ENCODE measurements at regions not wholly inside any gene's neighbourhood (a gene's known extent, or its start where the extent isn't known, plus 50 kb on each side); places are given as distances from the start of the nearest gene placed in this dataset.

DNA sequence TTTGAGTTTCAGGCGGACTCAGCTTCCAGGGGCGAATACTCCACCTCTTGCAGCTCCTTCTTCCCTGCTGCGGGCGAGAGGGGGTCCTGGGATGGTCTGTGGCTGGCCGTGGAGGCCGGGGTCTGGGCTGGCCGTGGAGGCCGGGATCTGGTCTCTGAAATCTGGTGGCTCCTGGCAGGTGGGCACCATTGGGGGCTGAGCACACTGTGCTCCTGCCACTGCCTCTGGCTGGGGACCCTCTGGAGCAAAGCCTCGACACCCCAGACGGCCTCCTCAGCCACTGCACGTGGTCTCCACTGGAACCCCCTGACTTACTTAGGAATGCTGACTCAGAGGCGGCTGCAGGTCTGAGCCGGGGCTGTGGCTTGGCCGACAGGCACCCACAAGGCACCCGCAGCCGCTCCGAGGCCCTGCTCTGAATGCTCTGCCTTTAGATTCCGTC lies 100.1 kb upstream of the ALKAL2 start:
- TF ChIP-seq Cebpa-rat (IDR thresholded peaks at IDR 0.05): no peak
- H3K9ac ChIP-seq: no peak overlapping the region
- no peak overlapping the region for H3K4me3 ChIP-seq
- no peaks in the 10 kb centered on the region for H3K9me3 ChIP-seq (replicated peaks in 1 of 11)
- H3K4me2 ChIP-seq: no peak overlapping the region
- no peaks in the 10 kb centered on the region; a peak in 1 of 22 replicates for H4K20me1 ChIP-seq
- H3K36me3 ChIP-seq: no peaks in the 10 kb centered on the region
- H3K27ac ChIP-seq: no peak overlapping the region
- H3K27me3 ChIP-seq: no peaks in the 10 kb centered on the region
- peaks cover 0 to 9% (median 5%) of the 10 kb centered on the region in 10 experiments; a peak in 9 of 20 replicates for H3K4me1 ChIP-seq

- no peak overlapping the region for H3K4me2 ChIP-seq
- no peaks in the 10 kb centered on the region for H3K36me3 ChIP-seq
- H3K4me3 ChIP-seq: no peak overlapping the region
- H3K9me3 ChIP-seq (replicated peaks in 1 of 11): no peaks in the 10 kb centered on the region
- TF ChIP-seq Cebpa-rat (IDR thresholded peaks at IDR 0.05): no peak
- peaks cover 0 to 9% (median 5%) of the 10 kb centered on the region in 10 experiments; a peak in 9 of 20 replicates for H3K4me1 ChIP-seq
- no peak overlapping the region for H3K9ac ChIP-seq
- no peak overlapping the region for H3K27ac ChIP-seq
- H4K20me1 ChIP-seq: no peaks in the 10 kb centered on the region
- H3K27me3 ChIP-seq: no peaks in the 10 kb centered on the region
Observed at GRCh38 chr2:386406-387103, 98.7 kb upstream of the ALKAL2 start.

DNA sequence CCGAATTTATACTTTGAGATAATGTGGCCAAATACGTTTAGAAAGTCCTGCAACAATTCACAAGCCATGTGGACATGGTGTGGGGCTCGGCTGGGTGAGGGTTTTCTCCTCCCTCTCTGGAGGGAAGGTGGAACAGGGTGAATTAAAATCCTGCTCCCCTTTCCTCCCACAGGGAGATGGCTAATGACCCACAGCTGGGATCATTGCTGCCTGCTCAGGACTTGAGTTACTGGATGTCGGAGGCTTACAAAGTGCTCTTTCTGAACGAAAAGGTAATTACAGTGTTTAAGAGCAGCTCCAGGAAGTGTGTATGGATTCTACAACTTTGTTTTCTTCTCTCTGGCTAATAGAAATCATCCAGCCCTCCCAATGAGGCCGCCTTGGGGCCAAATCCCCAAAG lies 97.9 kb upstream of the ALKAL2 start:
- H3K27me3 ChIP-seq: no peaks in the 10 kb centered on the region
- TF ChIP-seq Cebpa-rat (IDR thresholded peaks at IDR 0.05): no peak
- H3K36me3 ChIP-seq: no peaks in the 10 kb centered on the region
- no peak overlapping the region for H3K4me3 ChIP-seq
- no peak overlapping the region for H3K9ac ChIP-seq
- no peak overlapping the region for H3K4me2 ChIP-seq
- H3K4me1 ChIP-seq: peaks cover 0 to 9% (median 5%) of the 10 kb centered on the region in 10 experiments; a peak in 9 of 20 replicates
- no peaks in the 10 kb centered on the region for H4K20me1 ChIP-seq
- H3K27ac ChIP-seq: no peak overlapping the region
- no peaks in the 10 kb centered on the region for H3K9me3 ChIP-seq (replicated peaks in 1 of 11)

GRCh38 chr2:385061-385460 lies 97.2 kb upstream of the ALKAL2 start:
- Histone ChIP-seq H3K27ac (no peak overlapping the region), H3K4me3 (no peak overlapping the region), H4K20me1 (no peaks in the 10 kb centered on the region), H3K4me2 (no peak overlapping the region), H3K9me3 (replicated peaks in 1 of 11) (peaks cover 0 to 3% (median 0%) of the 10 kb centered on the region in 11 experiments; a peak in 1 of 22 replicates), H3K4me1 (peaks cover 0 to 9% (median 5%) of the 10 kb centered on the region in 10 experiments; a peak in 9 of 20 replicates), H3K27me3 (no peaks in the 10 kb centered on the region), H3K36me3 (no peaks in the 10 kb centered on the region), H3K9ac (no peak overlapping the region)
- TF ChIP-seq Cebpa-rat (IDR thresholded peaks at IDR 0.05): no peak

DNA sequence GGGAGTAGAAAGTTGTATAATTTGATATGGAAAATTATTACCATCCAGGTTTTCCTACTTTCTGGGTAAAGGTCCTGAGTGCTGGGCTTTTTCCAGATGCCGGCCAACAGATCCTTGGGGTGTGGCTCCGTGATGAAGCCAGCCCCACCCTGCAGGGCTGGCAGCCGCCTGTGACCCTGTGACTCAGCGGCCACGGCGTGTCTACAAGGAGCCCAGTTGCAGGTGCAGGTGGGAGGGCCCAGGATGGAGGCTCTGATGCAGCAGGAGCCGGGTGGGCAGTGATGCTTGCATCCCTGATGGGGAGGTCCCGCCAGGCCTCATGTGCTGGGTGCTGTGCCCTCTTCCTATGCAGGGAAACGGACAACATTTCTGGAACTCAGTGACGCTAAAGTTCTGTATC lies 96.0 kb upstream of the ALKAL2 start:
- H3K9me3 ChIP-seq (replicated peaks in 1 of 11): peaks cover 3 to 14% (median 9%) of the 10 kb centered on the region in 11 experiments; a peak in 10 of 22 replicates
- H3K4me2 ChIP-seq: peak overlapping the region in 7 of 11 experiments; percentile 5 to 46 (median 18); a peak in 5 of 22 replicates
- no peaks in the 10 kb centered on the region for H3K36me3 ChIP-seq
- no peaks in the 10 kb centered on the region for H4K20me1 ChIP-seq
- no peak for TF ChIP-seq Cebpa-rat (IDR thresholded peaks at IDR 0.05)
- no peak overlapping the region for H3K9ac ChIP-seq
- H3K4me1 ChIP-seq: peaks cover 0 to 9% (median 5%) of the 10 kb centered on the region in 10 experiments; a peak in 9 of 20 replicates
- H3K27ac ChIP-seq: no peak overlapping the region
- no peaks in the 10 kb centered on the region for H3K27me3 ChIP-seq
- H3K4me3 ChIP-seq: no peak overlapping the region

- Histone ChIP-seq H3K27ac (no peak overlapping the region), H3K4me3 (no peak overlapping the region), H4K20me1 (no peaks in the 10 kb centered on the region), H3K9ac (no peak overlapping the region), H3K9me3 (replicated peaks in 1 of 11) (peaks cover 7 to 19% (median 14%) of the 10 kb centered on the region in 11 experiments), H3K4me1 (peaks cover 0 to 9% (median 5%) of the 10 kb centered on the region in 10 experiments; a peak in 9 of 20 replicates), H3K36me3 (no peaks in the 10 kb centered on the region), H3K4me2 (no peak overlapping the region), H3K27me3 (no peaks in the 10 kb centered on the region)
- no peak for TF ChIP-seq Cebpa-rat (IDR thresholded peaks at IDR 0.05)
Observed at GRCh38 chr2:383178-383577, 95.3 kb upstream of the ALKAL2 start.

DNA sequence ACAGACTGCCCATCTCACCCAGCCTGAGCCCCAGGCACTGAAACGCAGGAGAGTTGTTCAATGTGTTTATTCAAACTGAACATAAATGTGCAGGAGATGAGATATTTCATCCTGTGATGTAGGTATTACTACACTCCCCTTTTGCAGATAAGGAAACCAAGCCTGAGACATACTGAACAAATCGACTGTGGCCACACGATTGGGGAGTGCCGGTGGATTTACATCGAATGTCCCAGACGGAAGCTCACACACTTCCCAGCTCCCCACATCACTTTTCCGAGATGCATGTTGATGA lies 94.8 kb upstream of the ALKAL2 start:
- H4K20me1 ChIP-seq: no peaks in the 10 kb centered on the region
- no peak overlapping the region for H3K4me2 ChIP-seq
- H3K4me3 ChIP-seq: no peak overlapping the region
- no peak overlapping the region for H3K27ac ChIP-seq
- no peak overlapping the region for H3K9ac ChIP-seq
- peaks cover 0 to 9% (median 5%) of the 10 kb centered on the region in 10 experiments; a peak in 9 of 20 replicates for H3K4me1 ChIP-seq
- no peaks in the 10 kb centered on the region for H3K27me3 ChIP-seq
- no peak for TF ChIP-seq Cebpa-rat (IDR thresholded peaks at IDR 0.05)
- H3K9me3 ChIP-seq (replicated peaks in 1 of 11): peaks cover 12 to 24% (median 19%) of the 10 kb centered on the region in 11 experiments
- no peaks in the 10 kb centered on the region for H3K36me3 ChIP-seq

- Histone ChIP-seq H3K9me3 (replicated peaks in 1 of 11) (peaks cover 17 to 30% (median 25%) of the 10 kb centered on the region in 11 experiments), H3K4me1 (peaks cover 0 to 9% (median 5%) of the 10 kb centered on the region in 10 experiments; a peak in 9 of 20 replicates), H3K4me2 (no peak overlapping the region), H3K27ac (no peak overlapping the region), H3K9ac (no peak overlapping the region), H3K27me3 (no peaks in the 10 kb centered on the region), H3K36me3 (0 out of 22 replicates have a peak, but pooled peaks cover 0 to 2% (median 0%) of the 10 kb centered on the region in 11 experiments), H3K4me3 (no peak overlapping the region), H4K20me1 (no peaks in the 10 kb centered on the region)
- no peak for TF ChIP-seq Cebpa-rat (IDR thresholded peaks at IDR 0.05)
Observed at GRCh38 chr2:381941-382727, 94.2 kb upstream of the ALKAL2 start.

- Histone ChIP-seq H3K4me2 (no peak overlapping the region), H3K4me1 (peaks cover 0 to 9% (median 5%) of the 10 kb centered on the region in 10 experiments; a peak in 9 of 20 replicates), H4K20me1 (no peaks in the 10 kb centered on the region), H3K9me3 (replicated peaks in 1 of 11) (peaks cover 22 to 37% (median 29%) of the 10 kb centered on the region in 11 experiments), H3K27ac (no peak overlapping the region), H3K4me3 (no peak overlapping the region), H3K27me3 (no peaks in the 10 kb centered on the region), H3K36me3 (0 out of 22 replicates have a peak, but pooled peaks cover 0 to 3% (median 0%) of the 10 kb centered on the region in 11 experiments), H3K9ac (no peak overlapping the region)
- TF ChIP-seq Cebpa-rat (IDR thresholded peaks at IDR 0.05): no peak
Observed at GRCh38 chr2:381181-381580, 93.3 kb upstream of the ALKAL2 start.
